Stomach smooth muscle (tissue), 2 donors: ENCODE measurements at regions not wholly inside any gene's neighbourhood (a gene's known extent, or its start where the extent isn't known, plus 50 kb on each side); places are given as distances from the start of the nearest gene placed in this dataset.
"Not testable (repeated sequence)": the region's sequence is repeated elsewhere in the genome, so short reads cannot be mapped to it uniquely, and the experiment has no call there.

Experiments used
- H3K27ac ChIP-seq: one replicate; pipeline ENCODE4 v1.7.0; 2013; ENCODE audit warnings: mild to moderate bottlenecking, low read length, inconsistent platforms
- H3K27me3 ChIP-seq, 2 donors: one replicate each; pipeline ENCODE4 v1.7.0; 2013; ENCODE audit warnings: low read length in 2 of 2; ENCODE audit not compliant: insufficient read depth in 2 of 2, control insufficient read depth in 1 of 2
- H3K36me3 ChIP-seq, 2 donors: one replicate each; pipeline ENCODE4 v1.7.0; 2013; ENCODE audit warnings: low read length in 2 of 2; ENCODE audit not compliant: control insufficient read depth in 2 of 2, insufficient read depth in 2 of 2
- H3K4me1 ChIP-seq: one replicate; pipeline ENCODE4 v1.7.0; 2013; ENCODE audit warnings: low read length; ENCODE audit not compliant: control insufficient read depth, insufficient read depth
- H3K4me3 ChIP-seq, 2 donors: one replicate each; pipeline ENCODE4 v1.7.0; 2013; ENCODE audit warnings: low read length in 2 of 2
- H3K9ac ChIP-seq, 2 donors: one replicate each; pipeline ENCODE4 v1.7.0; 2013; ENCODE audit warnings: low read length in 2 of 2, mild to moderate bottlenecking in 1 of 2
- H3K9me3 ChIP-seq, 2 donors: one replicate each; pipeline ENCODE4 v1.7.0; 2013; ENCODE audit warnings: low read length in 2 of 2; ENCODE audit not compliant: control insufficient read depth in 2 of 2
- donor health status: healthy.
- donor health status: Pancreatic carcinoma.

DNA sequence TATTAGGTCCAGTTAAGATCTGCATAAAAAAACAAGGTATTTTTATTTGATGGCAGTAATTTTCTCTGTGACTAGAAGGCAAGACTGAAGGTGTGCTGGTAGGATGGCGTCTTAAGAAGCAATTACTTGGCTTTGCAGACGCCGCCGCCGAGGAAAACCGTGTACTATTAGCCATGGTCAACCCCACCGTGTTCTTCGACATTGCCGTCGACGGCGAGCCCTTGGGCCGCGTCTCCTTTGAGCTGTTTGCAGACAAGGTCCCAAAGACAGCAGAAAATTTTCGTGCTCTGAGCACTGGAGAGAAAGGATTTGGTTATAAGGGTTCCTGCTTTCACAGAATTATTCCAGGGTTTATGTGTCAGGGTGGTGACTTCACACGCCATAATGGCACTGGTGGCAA is 454.0 kb upstream of the TMPRSS15 start:
- not testable (repeated sequence) for H3K4me3 ChIP-seq, H3K27ac ChIP-seq, H3K27me3 ChIP-seq, H3K9ac ChIP-seq, H3K9me3 ChIP-seq, H3K4me1 ChIP-seq, H3K36me3 ChIP-seq

- Histone ChIP-seq H3K4me1 (no peaks in the 10 kb centered on the region), H3K4me3 (no peak overlapping the region), H3K27me3 (no peaks in the 10 kb centered on the region), H3K27ac (no peak overlapping the region), H3K9me3 (no peaks in the 10 kb centered on the region), H3K9ac (no peak overlapping the region), H3K36me3 (no peaks in the 10 kb centered on the region)
These were observed 465.5 kb upstream of the TMPRSS15 start for GRCh38 chr21:18869104-18869503.

DNA sequence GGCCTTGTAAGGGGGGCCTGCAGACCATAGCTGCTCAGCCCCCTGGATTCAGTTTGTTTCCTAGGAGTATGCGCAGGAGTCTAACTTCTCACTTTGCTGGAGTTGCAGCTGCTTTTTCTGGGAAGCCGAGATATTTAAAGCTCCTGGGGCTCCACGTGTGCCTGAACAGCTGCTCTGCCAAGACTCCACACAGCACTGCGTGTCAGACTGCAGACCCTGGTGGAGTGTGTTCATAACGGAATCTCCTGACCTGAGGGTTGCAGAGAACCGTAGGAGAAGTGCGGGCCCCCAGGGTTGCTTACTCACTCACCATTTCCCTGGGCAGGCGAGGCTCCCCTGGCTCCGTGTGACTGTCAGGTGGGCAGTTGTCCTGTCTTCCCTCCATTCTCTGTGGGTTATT is 474.3 kb upstream of the TMPRSS15 start:
- peak overlapping the region; percentile 3 for H3K27ac ChIP-seq
- H3K9ac ChIP-seq: no peak overlapping the region
- no peaks in the 10 kb centered on the region for H3K27me3 ChIP-seq
- H3K9me3 ChIP-seq: no peaks in the 10 kb centered on the region
- peaks cover 7% of the 10 kb centered on the region for H3K4me1 ChIP-seq
- H3K4me3 ChIP-seq: peak overlapping the region; percentile 35 to 44
- H3K36me3 ChIP-seq: no peaks in the 10 kb centered on the region

GRCh38 chr21:18887922-18888602 is 484.5 kb upstream of the TMPRSS15 start:
- Histone ChIP-seq H3K4me3 (no peak overlapping the region), H3K9ac (no peak overlapping the region), H3K9me3 (no peaks in the 10 kb centered on the region), H3K27me3 (no peaks in the 10 kb centered on the region), H3K4me1 (no peaks in the 10 kb centered on the region), H3K36me3 (no peaks in the 10 kb centered on the region), H3K27ac (no peak overlapping the region)

DNA sequence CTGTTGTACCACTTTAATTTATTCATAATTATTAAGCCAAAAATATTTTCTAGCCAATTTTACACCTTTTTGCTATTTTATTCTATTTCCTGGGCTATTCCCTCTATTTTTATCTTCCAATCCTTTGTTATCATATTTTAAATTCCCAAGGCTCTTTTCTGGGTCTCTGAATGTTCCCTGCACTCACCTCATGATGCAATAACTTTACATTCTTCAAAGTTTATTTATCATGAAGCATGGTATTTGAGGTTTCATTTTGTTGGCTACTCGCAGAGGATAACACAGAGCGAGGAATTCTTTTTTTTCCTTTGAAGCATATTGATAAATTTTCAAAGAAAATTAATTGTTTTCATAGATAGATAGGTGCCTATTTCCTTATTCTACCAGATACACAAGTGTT is 489.8 kb upstream of the TMPRSS15 start:
- H3K36me3 ChIP-seq: no peaks in the 10 kb centered on the region
- no peaks in the 10 kb centered on the region for H3K4me1 ChIP-seq
- H3K27ac ChIP-seq: no peak overlapping the region
- no peak overlapping the region for H3K4me3 ChIP-seq
- H3K9me3 ChIP-seq: no peaks in the 10 kb centered on the region
- no peaks in the 10 kb centered on the region for H3K27me3 ChIP-seq
- H3K9ac ChIP-seq: no peak overlapping the region

GRCh38 chr21:18894387-18894786 is 490.8 kb upstream of the TMPRSS15 start:
- Histone ChIP-seq H3K27me3 (no peaks in the 10 kb centered on the region), H3K36me3 (no peaks in the 10 kb centered on the region), H3K9me3 (no peaks in the 10 kb centered on the region), H3K27ac (no peak overlapping the region), H3K4me3 (no peak overlapping the region), H3K9ac (no peak overlapping the region), H3K4me1 (no peaks in the 10 kb centered on the region)

DNA sequence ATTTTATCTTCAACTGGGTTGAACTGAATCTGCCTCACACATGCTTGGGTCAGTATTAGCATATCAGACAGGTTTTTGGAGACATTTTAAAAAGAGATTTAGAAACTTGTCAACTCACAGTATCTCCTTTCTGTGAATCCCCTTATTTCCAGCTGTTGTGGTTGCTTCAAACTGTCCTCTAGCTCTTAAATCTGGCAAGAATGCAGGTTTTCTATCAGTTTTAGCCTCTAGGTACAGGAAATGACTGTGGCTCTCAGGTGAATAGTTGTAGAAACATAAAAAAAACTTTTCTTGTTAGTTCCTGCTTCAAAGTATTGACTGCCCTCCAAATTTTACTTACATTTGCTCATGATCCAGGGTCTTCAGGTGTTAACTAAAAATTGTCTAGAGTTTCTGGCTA is 495.7 kb upstream of the TMPRSS15 start:
- Histone ChIP-seq H3K27ac (no peak overlapping the region), H3K4me1 (no peaks in the 10 kb centered on the region), H3K9ac (no peak overlapping the region), H3K9me3 (no peaks in the 10 kb centered on the region), H3K27me3 (no peaks in the 10 kb centered on the region), H3K4me3 (no peak overlapping the region), H3K36me3 (no peaks in the 10 kb centered on the region)

DNA sequence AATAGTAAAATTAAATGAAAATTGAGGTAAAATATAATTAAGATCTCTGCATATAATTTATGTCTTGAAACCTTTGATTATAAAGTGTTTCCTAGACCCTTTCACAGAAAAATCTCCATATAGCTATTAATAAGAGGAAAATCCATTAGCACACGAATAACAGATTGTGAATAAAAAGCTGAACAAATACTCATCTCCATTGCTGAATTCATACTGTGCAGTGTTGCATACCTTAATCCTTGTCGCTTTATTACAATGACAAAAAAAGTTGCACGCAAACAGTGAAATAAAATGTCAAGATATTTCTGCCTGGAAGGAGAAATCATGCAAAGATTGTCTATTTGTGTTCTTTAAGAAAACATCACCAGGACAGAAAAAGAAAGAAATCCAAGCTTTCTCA is 499.1 kb upstream of the TMPRSS15 start:
- H3K4me1 ChIP-seq: no peaks in the 10 kb centered on the region

DNA sequence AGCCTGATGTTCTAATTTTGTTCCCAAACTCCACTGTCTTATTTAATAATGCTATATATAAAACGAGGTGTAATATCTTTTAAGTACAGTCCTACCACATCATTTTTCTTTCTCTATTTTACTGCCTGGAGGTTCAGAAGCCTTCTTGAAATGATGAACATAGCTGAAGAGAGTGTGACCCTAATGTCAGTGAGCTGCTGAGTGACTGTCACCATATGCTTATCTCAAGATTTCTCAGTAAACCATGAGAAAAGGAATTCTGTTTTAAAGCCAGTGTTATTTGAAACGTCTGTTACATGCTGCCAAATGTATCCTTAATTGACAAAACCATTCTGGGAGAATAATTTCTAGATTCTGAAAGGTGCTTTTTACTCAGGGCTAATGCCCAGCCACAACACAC is 503.5 kb upstream of the TMPRSS15 start:
- Histone ChIP-seq H3K36me3 (no peaks in the 10 kb centered on the region), H3K4me3 (no peak overlapping the region), H3K9ac (no peak overlapping the region), H3K27ac (no peak overlapping the region), H3K27me3 (no peaks in the 10 kb centered on the region), H3K9me3 (no peaks in the 10 kb centered on the region), H3K4me1 (no peaks in the 10 kb centered on the region)

More for the DNA sequence above, 499.1 kb upstream of the TMPRSS15 start:
- Histone ChIP-seq H3K36me3 (no peaks in the 10 kb centered on the region), H3K27me3 (no peaks in the 10 kb centered on the region), H3K9ac (no peak overlapping the region), H3K27ac (no peak overlapping the region), H3K9me3 (no peaks in the 10 kb centered on the region), H3K4me3 (no peak overlapping the region)

DNA sequence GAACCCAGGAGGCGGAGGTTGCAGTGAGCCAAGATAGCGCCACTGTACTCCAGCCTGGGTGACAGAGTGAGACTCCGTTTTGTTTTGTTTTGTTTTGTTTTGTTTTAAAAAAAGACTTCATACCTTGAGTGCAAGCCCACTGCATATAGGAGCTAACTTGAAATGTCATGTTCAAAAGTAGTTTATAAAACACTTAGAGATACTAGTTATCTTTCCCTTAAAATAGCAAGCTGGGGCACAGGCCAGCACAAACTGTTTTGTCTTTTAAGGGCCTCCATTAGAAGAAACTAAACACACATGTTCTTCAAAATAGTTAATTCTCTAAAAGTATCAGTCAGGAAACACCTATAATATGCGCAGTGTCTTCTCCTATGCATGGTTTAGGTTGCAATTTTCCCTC is 505.1 kb upstream of the TMPRSS15 start:
- Histone ChIP-seq H3K27me3 (no peaks in the 10 kb centered on the region), H3K9me3 (no peaks in the 10 kb centered on the region), H3K4me1 (no peaks in the 10 kb centered on the region), H3K27ac (no peak overlapping the region), H3K9ac (no peak overlapping the region), H3K36me3 (no peaks in the 10 kb centered on the region), H3K4me3 (no peak overlapping the region)

DNA sequence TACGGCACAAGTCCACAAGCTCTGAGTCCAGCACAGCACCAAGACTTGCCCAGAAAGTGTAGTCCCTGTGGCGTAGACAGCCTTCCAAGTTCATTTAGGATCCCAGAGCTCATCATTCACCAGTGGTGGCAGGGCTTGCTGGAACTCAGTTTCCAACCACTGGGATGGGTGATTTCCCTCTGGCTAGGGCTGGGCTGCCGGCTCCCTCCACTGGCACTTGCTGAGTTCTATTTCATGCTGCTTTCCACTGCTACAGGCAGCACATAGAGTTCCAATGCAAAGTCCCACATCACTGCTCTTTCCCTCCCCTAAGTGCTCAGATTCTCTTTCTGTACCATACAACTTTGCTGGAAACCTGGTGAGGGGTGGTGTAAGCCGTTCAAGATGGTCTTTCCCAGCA is 510.3 kb upstream of the TMPRSS15 start:
- Histone ChIP-seq H3K36me3 (no peaks in the 10 kb centered on the region), H3K4me1 (no peaks in the 10 kb centered on the region), H3K27ac (no peak overlapping the region), H3K9ac (no peak overlapping the region), H3K27me3 (no peaks in the 10 kb centered on the region), H3K4me3 (no peak overlapping the region), H3K9me3 (no peaks in the 10 kb centered on the region)
